ENCODE measurements at regions not wholly inside any gene's neighbourhood (a gene's known extent, or its start where the extent isn't known, plus 50 kb on each side); places are given as distances from the start of the nearest gene placed in this dataset.

DNA sequence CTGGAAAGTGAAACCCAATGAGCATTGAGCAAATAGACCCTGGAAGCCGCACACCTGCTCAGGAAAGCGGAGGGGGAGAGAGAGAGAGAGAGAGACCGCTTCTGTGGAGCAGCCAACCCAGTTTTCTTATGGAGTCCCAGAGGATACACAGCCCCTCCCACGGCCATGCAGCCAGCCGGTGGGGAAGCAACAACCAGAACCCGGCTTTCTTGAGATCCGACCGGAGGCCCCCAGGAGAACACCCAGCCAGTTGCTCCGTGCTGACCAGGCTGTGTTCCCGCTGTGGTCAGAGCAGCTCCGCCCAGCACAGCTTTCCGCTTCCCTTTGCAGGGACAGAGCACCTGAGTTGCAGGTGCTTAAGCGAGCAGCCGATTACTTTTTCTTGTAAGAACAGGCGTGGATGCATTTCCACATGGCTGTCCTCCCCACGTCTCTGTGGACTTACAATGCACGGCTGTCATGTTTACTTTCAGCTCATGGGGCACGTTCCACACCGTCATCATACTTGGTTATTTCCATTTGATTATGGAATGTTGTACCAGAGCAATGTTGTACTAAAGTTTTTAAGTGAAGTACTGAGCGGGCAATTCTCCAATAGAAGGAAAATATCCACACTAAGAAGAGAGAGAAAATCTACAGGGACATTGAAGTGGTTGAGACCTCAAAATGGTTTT is 381.9 kb downstream of the THBS2 start:
- Histone ChIP-seq H3K27me3 (ENCODE audit: control insufficient read depth, insufficient read depth, low read length) (no peaks in the 10 kb centered on the region; the same call in 1 of the 2 replicates), H3K18ac (ENCODE audit: low read depth, low read length) (no peak overlapping the region), H3K9me3 (ENCODE audit: control insufficient read depth, insufficient read depth, low read length) (0 out of 2 replicates have a peak, but pooled peaks cover 4% of the 10 kb centered on the region), H4K5ac (ENCODE audit: low read depth, low read length) (no peak overlapping the region), H4K20me1 (ENCODE audit: insufficient read depth, low read length) (no peaks in the 10 kb centered on the region), H3K23ac (ENCODE audit: low read depth, low read length) (no peak overlapping the region), H3K56ac (ENCODE audit: extremely low read depth, insufficient read depth, low read length) (no peak overlapping the region), H2BK5ac (ENCODE audit: low read depth, low read length, poor library complexity, severe bottlenecking) (no peak overlapping the region), H3K4me3 (ENCODE audit: insufficient read depth, low read depth, low read length) (no peak overlapping the region), H4K91ac (ENCODE audit: insufficient read depth, low read depth, low read length) (no peak overlapping the region), H2AK9ac (replicated peaks; ENCODE audit: low read depth, low read length, poor library complexity) (no peak overlapping the region), H3K4me1 (ENCODE audit: control insufficient read depth, insufficient read depth, low read length) (no peaks in the 10 kb centered on the region), H2BK120ac (ENCODE audit: low read depth, low read length) (no peak overlapping the region), H2AFZ (replicated peaks; ENCODE audit: low read length, poor library complexity) (no peak overlapping the region), H2BK20ac (ENCODE audit: low read depth, low read length) (no peak overlapping the region), H3K4me2 (ENCODE audit: low read depth, low read length) (no peak overlapping the region), H3K14ac (replicated peaks; ENCODE audit: low read depth, low read length) (no peak overlapping the region), H3K36me3 (ENCODE audit: control insufficient read depth, insufficient read depth, low read length) (no peaks in the 10 kb centered on the region), H3K27ac (ENCODE audit: insufficient read depth, low read length) (no peak overlapping the region), H2AK5ac (ENCODE audit: low read depth, low read length) (no peak overlapping the region), H3K9me1 (ENCODE audit: insufficient read depth, low read length) (no peaks in the 10 kb centered on the region), H3K79me1 (ENCODE audit: low read depth in 1 of 2, low read length in 2 of 2) (no peaks in the 10 kb centered on the region), H3K4ac (ENCODE audit: low read depth, low read length) (no peak overlapping the region), H2BK15ac (ENCODE audit: low read depth, low read length) (no peak overlapping the region), H4K8ac (ENCODE audit: low read depth in 2 of 2, low read length in 2 of 2) (no peak overlapping the region), H3K9ac (ENCODE audit: low read depth, low read length) (no peak overlapping the region)
- POLR2A ChIA-PET (ENCODE audit: unreplicated experiment), result no interaction called here
- CTCF ChIA-PET, result no interaction called here
- DNase-seq (no peak), ATAC-seq (ENCODE audit: low read depth) (no peak)
- BruUV-seq (replicated peaks), result no TSS peak
- intact Hi-C loops (cut with micrococcal nuclease) (no loop called here), in situ Hi-C loops (cut with MboI; ENCODE audit: low sequenced_read_pairs) (no loop called here), dilution Hi-C loops (cut with HindIII; ENCODE audit: low sequenced_read_pairs, unreplicated experiment) (no loop called here)
- 79% methylated on average over 8 of the region's 20 CpGs; no CpG with 5 or more reads in 1 of the 2 experiments for WGBS, 2 experiments (ENCODE audit: extremely low coverage in 2 of 2, insufficient read length in 1 of 2)
- no peak for TF ChIP-seq CEBPB (IDR thresholded peaks at IDR 0.05; ENCODE audit: low read depth, low read length)
- TF ChIP-seq, protein P1, sequence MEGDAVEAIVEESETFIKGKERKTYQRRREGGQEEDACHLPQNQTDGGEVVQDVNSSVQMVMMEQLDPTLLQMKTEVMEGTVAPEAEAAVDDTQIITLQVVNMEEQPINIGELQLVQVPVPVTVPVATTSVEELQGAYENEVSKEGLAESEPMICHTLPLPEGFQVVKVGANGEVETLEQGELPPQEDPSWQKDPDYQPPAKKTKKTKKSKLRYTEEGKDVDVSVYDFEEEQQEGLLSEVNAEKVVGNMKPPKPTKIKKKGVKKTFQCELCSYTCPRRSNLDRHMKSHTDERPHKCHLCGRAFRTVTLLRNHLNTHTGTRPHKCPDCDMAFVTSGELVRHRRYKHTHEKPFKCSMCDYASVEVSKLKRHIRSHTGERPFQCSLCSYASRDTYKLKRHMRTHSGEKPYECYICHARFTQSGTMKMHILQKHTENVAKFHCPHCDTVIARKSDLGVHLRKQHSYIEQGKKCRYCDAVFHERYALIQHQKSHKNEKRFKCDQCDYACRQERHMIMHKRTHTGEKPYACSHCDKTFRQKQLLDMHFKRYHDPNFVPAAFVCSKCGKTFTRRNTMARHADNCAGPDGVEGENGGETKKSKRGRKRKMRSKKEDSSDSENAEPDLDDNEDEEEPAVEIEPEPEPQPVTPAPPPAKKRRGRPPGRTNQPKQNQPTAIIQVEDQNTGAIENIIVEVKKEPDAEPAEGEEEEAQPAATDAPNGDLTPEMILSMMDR (conservative IDR thresholded peaks at IDR 0.05; ENCODE audit: low read depth, low read length), result no peak
- no peak for TF ChIP-seq RCOR1 (IDR thresholded peaks at IDR 0.05; ENCODE audit: insufficient replicate concordance, low read length)
- TF ChIP-seq POLR2A (IDR thresholded peaks at IDR 0.05; ENCODE audit: low read depth, low read length), result no peak
- no peak for TF ChIP-seq NFE2L2 (IDR thresholded peaks at IDR 0.05; ENCODE audit: low read depth, low read length)
- no peak for TF ChIP-seq RFX5 (IDR thresholded peaks at IDR 0.05; ENCODE audit: low read depth, low read length)
- TF ChIP-seq, protein P2, sequence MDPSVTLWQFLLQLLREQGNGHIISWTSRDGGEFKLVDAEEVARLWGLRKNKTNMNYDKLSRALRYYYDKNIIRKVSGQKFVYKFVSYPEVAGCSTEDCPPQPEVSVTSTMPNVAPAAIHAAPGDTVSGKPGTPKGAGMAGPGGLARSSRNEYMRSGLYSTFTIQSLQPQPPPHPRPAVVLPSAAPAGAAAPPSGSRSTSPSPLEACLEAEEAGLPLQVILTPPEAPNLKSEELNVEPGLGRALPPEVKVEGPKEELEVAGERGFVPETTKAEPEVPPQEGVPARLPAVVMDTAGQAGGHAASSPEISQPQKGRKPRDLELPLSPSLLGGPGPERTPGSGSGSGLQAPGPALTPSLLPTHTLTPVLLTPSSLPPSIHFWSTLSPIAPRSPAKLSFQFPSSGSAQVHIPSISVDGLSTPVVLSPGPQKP (IDR thresholded peaks at IDR 0.05; ENCODE audit: borderline replicate concordance, low read depth, low read length), result no peak
- TF ChIP-seq, protein P3, sequence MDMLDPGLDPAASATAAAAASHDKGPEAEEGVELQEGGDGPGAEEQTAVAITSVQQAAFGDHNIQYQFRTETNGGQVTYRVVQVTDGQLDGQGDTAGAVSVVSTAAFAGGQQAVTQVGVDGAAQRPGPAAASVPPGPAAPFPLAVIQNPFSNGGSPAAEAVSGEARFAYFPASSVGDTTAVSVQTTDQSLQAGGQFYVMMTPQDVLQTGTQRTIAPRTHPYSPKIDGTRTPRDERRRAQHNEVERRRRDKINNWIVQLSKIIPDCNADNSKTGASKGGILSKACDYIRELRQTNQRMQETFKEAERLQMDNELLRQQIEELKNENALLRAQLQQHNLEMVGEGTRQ (IDR thresholded peaks at IDR 0.05; ENCODE audit: low read depth, low read length), result no peak
- TF ChIP-seq FOS (IDR thresholded peaks at IDR 0.05; ENCODE audit: low read depth, low read length), result no peak
- TF ChIP-seq MXI1 (IDR thresholded peaks at IDR 0.05; ENCODE audit: borderline replicate concordance, low read depth, low read length), result no peak
- no peak for TF ChIP-seq MAZ (IDR thresholded peaks at IDR 0.05; ENCODE audit: borderline replicate concordance, low read depth, low read length)
- no peak for TF ChIP-seq MAFK (IDR thresholded peaks at IDR 0.05; ENCODE audit: low read depth, low read length)
- TF ChIP-seq RAD21 (IDR thresholded peaks at IDR 0.05; ENCODE audit: low read length), result no peak
- TF ChIP-seq SMC3 (IDR thresholded peaks at IDR 0.05; ENCODE audit: low read depth, low read length), result no peak
- TF ChIP-seq BHLHE40 (IDR thresholded peaks at IDR 0.05; ENCODE audit: low read depth, low read length), result no peak
- TF ChIP-seq CHD1 (IDR thresholded peaks at IDR 0.05; ENCODE audit: low read depth, low read length), result no peak
